Activated CD4-positive, CD25-positive, alpha-beta regulatory T cell treated with anti-CD3 and anti-CD28 coated beads, Interleukin-2, amount 50 U/mL, for 72 hours (primary cell): ENCODE measurements at regions not wholly inside any gene's neighbourhood (a gene's known extent, or its start where the extent isn't known, plus 50 kb on each side); places are given as distances from the start of the nearest gene placed in this dataset.
"Not testable (repeated sequence)": the region's sequence is repeated elsewhere in the genome, so short reads cannot be mapped to it uniquely, and the experiment has no call there.

Experiments used
- DNase-seq: peaks from one replicate; pipeline ENCODE4 v3.0.0; 2021

GRCh38 chr3:177464392-177465256 is 267.3 kb upstream of the TBL1XR1 start:
- no peak for DNase-seq

- no peak for DNase-seq
Observed at GRCh38 chr3:177465257-177465642, 268.0 kb upstream of the TBL1XR1 start.

DNA sequence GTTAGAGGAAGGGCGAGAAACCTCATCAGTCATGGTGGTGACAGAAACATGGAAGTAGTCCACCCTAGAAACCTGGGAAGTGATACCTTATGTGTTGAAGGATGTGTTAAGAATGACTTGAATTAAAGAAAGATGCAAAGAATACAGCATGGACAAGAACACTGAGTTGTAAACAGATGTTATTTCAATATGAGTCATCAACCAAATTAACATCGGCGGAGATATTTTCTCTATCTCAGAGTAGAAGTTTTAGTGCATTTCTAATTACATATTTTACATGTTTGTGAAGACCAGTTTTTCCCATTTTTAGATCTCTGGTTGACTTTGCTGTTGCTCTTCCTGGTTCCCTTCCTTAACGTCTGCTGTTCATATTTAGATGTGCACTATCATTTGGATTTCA is 268.8 kb upstream of the TBL1XR1 start:
- DNase-seq: no peak

GRCh38 chr3:177466622-177467021 is 269.3 kb upstream of the TBL1XR1 start:
- DNase-seq: not testable (repeated sequence)

GRCh38 chr3:177467247-177467985 is 270.1 kb upstream of the TBL1XR1 start:
- DNase-seq: no peak

- no peak for DNase-seq
Observed at GRCh38 chr3:177468331-177468730, 271.0 kb upstream of the TBL1XR1 start.

GRCh38 chr3:177468816-177469215 is 271.5 kb upstream of the TBL1XR1 start:
- no peak for DNase-seq

DNA sequence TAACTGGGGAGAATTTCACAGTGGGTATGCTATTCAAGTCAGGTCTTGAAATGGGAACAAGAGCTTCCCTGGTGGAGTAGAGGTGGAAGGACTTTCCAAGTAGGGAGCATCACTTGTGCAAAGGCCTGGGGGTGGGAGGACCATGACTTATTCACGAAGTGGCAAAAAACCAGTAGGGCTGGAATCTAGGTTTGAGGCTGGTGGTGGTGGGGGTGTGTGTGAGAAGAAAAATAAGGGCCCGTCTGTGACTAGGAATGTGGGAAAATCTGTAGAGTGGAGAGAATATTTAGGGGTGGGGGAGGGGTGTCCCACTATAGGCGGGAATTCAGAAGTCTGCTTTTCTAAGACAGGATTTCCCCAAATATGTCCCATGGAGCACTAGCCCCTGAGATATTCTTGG is 271.9 kb upstream of the TBL1XR1 start:
- no peak for DNase-seq

DNA sequence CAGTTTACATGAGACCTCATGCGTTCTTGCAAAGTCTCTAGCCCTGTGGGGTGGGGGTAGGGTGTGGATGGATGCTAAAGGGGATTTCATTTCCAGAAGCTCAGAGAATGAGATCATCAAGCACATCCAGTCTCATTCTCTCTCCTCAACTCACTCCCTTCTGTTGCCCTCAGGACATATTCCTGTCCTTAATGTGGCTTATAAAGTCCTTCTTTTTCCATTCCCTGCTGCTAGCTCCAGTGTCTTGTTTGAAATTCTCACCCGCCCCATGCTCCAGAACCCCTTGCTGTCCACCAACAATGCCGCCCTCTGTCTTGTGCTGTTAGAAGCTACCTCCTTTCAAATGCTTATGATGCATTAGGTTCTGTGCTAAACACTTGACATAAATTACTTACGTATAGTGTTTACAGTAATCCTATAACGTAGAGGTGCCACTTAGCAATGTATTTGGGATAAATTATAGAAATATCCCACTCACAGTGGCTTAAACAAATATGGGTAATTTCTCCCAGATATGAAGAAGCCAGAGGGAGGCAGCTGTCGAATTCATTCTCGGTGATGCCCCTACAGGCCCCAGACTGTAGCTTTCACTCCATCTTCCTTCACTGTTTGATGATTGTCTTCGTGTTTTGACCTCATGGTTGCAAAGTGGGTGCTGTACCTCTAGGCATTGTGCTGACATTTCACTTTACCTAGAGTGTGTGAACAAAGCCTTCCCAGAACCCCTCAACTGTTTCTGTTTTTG is 273.1 kb upstream of the TBL1XR1 start:
- no peak for DNase-seq

- no peak for DNase-seq
Observed at GRCh38 chr3:177471733-177472480, 274.6 kb upstream of the TBL1XR1 start.

DNA sequence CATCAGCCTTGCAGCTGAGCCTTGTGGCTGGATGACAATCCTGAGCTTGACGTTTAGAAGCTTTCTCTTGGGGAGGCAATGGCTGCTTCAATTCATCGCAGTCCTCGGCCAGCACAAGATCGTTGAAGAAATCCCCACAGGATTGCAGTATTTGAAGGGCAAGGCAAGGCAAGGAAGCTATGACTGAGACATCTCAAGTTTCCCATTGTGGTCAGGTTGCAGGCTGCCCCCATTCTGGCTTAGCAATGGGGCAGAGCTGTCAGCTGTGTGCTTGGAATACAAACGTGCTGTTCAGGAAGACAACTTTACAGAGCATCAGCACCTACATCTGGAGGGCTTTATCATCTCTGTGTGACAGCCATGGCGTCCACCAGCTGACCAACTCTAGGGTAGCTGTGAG is 275.9 kb upstream of the TBL1XR1 start:
- no peak for DNase-seq

DNA sequence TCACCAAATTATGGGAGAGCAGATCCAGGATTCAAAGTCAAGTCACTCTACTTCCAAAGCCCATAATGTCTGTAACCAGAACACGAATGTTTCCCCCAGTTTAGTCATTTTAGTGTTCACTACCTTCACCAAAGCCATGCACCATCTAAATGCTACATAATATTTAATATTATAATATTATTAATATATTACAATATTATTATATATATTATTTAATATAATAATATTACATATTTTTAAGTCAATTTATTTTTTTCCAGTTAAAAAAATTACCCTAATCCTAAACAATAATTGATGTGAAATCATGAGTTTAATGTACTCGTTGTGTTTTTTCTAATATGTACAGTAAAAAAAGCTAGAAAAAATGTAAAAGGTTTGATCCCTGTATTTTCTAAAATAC is 276.6 kb upstream of the TBL1XR1 start:
- no peak for DNase-seq

- DNase-seq: no peak
Observed at GRCh38 chr3:177474652-177475355, 277.5 kb upstream of the TBL1XR1 start.

- DNase-seq: no peak
Observed at GRCh38 chr3:177475356-177475665, 278.0 kb upstream of the TBL1XR1 start.

DNA sequence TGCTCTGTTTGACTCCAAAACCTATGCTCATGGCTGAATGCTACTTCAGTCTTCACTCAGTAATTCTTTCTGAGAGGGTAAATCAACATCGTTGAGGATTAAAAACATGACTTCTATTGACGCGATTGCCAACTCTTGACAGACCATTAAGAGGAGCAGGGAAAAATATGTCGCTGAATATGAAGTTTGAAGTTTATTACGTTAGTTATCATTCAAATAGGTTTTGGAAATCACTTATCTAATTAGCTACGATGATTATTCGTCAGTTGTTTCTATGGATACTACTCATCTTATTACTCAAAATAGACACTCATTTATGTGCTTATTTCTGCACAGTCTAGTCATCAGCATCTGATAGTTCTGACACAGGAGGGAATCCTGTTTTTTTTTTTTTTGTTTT is 279.2 kb upstream of the TBL1XR1 start:
- no peak for DNase-seq

DNA sequence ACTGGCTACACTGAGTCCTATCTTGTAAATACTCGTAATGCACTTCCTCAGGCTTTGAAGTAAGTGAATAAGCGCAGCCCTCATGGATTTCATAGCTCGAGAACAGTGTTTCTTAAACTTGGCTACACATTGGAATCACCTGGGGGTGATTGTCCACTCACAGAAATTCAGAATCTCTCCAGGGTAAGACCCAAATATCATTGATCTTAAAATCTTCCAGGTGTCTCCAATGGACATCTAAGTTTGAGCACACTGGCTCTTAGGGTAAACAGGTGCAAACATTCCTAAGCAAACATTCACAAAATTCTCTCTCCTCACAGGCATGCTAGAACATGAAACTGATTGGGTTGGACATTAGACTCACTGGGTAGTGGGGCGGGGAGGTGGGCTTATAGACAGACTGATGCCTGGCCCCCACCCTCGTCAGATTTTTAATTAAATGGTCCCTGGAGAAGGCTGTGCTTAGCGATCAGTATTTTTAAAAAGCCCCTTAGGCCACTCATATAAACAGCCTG is 279.7 kb upstream of the TBL1XR1 start:
- DNase-seq: no peak

GRCh38 chr3:177478170-177478867 is 281.0 kb upstream of the TBL1XR1 start:
- no peak for DNase-seq

- DNase-seq: no peak
Observed at GRCh38 chr3:177479630-177480029, 282.3 kb upstream of the TBL1XR1 start.

DNA sequence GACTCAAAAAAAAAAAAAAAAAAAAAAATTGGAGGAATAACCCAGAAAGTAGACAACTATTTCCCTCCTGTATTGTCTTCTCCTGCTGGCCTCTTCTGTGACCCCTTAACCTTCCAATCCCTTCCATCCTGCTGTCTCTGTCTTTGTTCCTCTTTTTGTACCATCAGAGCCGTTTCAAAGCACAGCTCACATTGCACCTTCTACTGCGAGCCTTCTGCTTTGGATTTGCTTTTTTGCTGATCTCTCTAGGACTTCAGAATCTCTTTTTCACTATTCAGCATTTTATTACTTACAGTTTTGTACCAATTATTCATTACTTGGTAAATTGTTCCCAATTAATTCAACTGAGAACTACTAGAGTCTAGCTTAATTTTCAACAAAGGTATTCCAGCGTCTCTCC is 284.0 kb upstream of the TBL1XR1 start:
- no peak for DNase-seq

- DNase-seq: no peak
Observed at GRCh38 chr3:177482048-177482691, 284.9 kb upstream of the TBL1XR1 start.
